Kidney epithelial cell (primary cell): ENCODE measurements at regions not wholly inside any gene's neighbourhood (a gene's known extent, or its start where the extent isn't known, plus 50 kb on each side); places are given as distances from the start of the nearest gene placed in this dataset.
"Not testable (repeated sequence)": the region's sequence is repeated elsewhere in the genome, so short reads cannot be mapped to it uniquely, and the experiment has no call there.

Source experiments
- DNase-seq: peaks from one replicate; pipeline ENCODE4 v3.0.0-alpha.2; 2010; ENCODE audit warnings: low read depth
- H3K27me3 ChIP-seq: 2 replicates; pipeline ENCODE4 v1.6.0; 2011; ENCODE audit warnings: low read length; ENCODE audit not compliant: control insufficient read depth, insufficient read depth
- H3K36me3 ChIP-seq: 2 replicates; pipeline ENCODE4 v1.5.1; 2011; ENCODE audit warnings: low read length; ENCODE audit not compliant: control insufficient read depth, insufficient read depth
- H3K4me3 ChIP-seq: 2 replicates; pipeline ENCODE4 v1.5.1; 2011; ENCODE audit warnings: low read depth, mild to moderate bottlenecking, control low read depth, low read length
- CTCF ChIP-seq: IDR thresholded peaks from 2 replicates; pipeline ENCODE4 v1.5.1; 2011; ENCODE audit warnings: mild to moderate bottlenecking, moderate library complexity, low read length, control low read depth, inconsistent platforms; ENCODE audit not compliant: insufficient read depth, poor library complexity, severe bottlenecking

- no peak for DNase-seq
- no peaks in the 10 kb centered on the region for H3K36me3 ChIP-seq
- no peaks in the 10 kb centered on the region for H3K27me3 ChIP-seq
- no peak overlapping the region for H3K4me3 ChIP-seq
- TF ChIP-seq CTCF, result no peak
Measured at GRCh38 chr18:60910534-60910933, 422.7 kb upstream of the CDH20 start.

GRCh38 chr18:60911504-60911903 lies 421.7 kb upstream of the CDH20 start:
- no peak for TF ChIP-seq CTCF
- no peaks in the 10 kb centered on the region for H3K27me3 ChIP-seq
- H3K4me3 ChIP-seq, result no peak overlapping the region
- no peaks in the 10 kb centered on the region for H3K36me3 ChIP-seq
- DNase-seq, result no peak

GRCh38 chr18:60915160-60915559 lies 418.1 kb upstream of the CDH20 start:
- H3K27me3 ChIP-seq, result no peaks in the 10 kb centered on the region
- DNase-seq, result no peak
- no peaks in the 10 kb centered on the region for H3K36me3 ChIP-seq
- TF ChIP-seq CTCF, result no peak
- H3K4me3 ChIP-seq, result no peak overlapping the region

- not testable (repeated sequence) for DNase-seq, H3K4me3 ChIP-seq, H3K27me3 ChIP-seq, H3K36me3 ChIP-seq
Measured at GRCh38 chr18:60918862-60919261, 414.4 kb upstream of the CDH20 start.

GRCh38 chr18:60925892-60926291 lies 407.3 kb upstream of the CDH20 start:
- no peaks in the 10 kb centered on the region for H3K36me3 ChIP-seq

GRCh38 chr18:60929966-60930365 lies 403.3 kb upstream of the CDH20 start:
- DNase-seq, result no peak
- H3K4me3 ChIP-seq, result no peak overlapping the region
- H3K36me3 ChIP-seq, result no peaks in the 10 kb centered on the region
- no peaks in the 10 kb centered on the region for H3K27me3 ChIP-seq
- TF ChIP-seq CTCF, result no peak

More at GRCh38 chr18:60925892-60926291, 407.3 kb upstream of the CDH20 start:
- no peak for DNase-seq
- no peaks in the 10 kb centered on the region for H3K27me3 ChIP-seq
- no peak for TF ChIP-seq CTCF
- no peak overlapping the region for H3K4me3 ChIP-seq
